H1 (cell line): ENCODE measurements at regions not wholly inside any gene's neighbourhood (a gene's known extent, or its start where the extent isn't known, plus 50 kb on each side); places are given as distances from the start of the nearest gene placed in this dataset.

Source experiments
- CTCF ChIA-PET: fragments of 300-600 bp; sonication (Branson Sonifier 250); formaldehyde crosslinking; loops from one replicate; lab custom pipeline; 2021; ENCODE audit not compliant: partially characterized antibody; lab: Charles Lee
- POLR2A ChIA-PET: fragments of 300-600 bp; sonication (Branson Sonifier 250); formaldehyde crosslinking; loops from one replicate; lab custom pipeline; 2021; ENCODE audit warnings: inconsistent platforms; ENCODE audit not compliant: partially characterized antibody; lab: Charles Lee
- DNase-seq, 2 experiments: peaks; one replicate each; pipeline versions ENCODE4 v3.0.0 to v3.0.0-alpha.2; 2010 to 2022; ENCODE audit warnings: low spot score in 2 of 2, low read depth in 1 of 2, mixed read lengths in 1 of 2
- FAIRE-seq: peaks from 2 replicates; lab custom pipeline; 2011; peaks lifted over from hg19 to GRCh38; lab: Jason Lieb, UNC
- H2AFZ ChIP-seq: 2 replicates; pipeline ENCODE4 v1.8.1; 2012; ENCODE audit warnings: low read length, inconsistent platforms
- H2AK5ac ChIP-seq: 2 replicates; pipeline ENCODE4 v1.6.1; 2013; ENCODE audit warnings: low read depth, low read length
- H2BK120ac ChIP-seq: replicated peaks from 2 replicates; pipeline ENCODE3; 2013; ENCODE audit warnings: low read depth, low read length, inconsistent platforms
- H2BK12ac ChIP-seq: 2 replicates; pipeline ENCODE4 v1.6.1; 2013; ENCODE audit warnings: low read depth, low read length
- H2BK15ac ChIP-seq: 2 replicates; pipeline ENCODE4 v1.6.1; 2013; ENCODE audit warnings: low read length
- H2BK20ac ChIP-seq: 2 replicates; pipeline ENCODE4 v1.6.1; 2013; ENCODE audit warnings: low read length
- H2BK5ac ChIP-seq: 2 replicates; pipeline ENCODE4 v1.6.1; 2013; ENCODE audit warnings: low read depth, low read length
- H3K14ac ChIP-seq: 2 replicates; pipeline ENCODE4 v1.6.1; 2013; ENCODE audit warnings: inconsistent platforms; ENCODE audit not compliant: insufficient read length
- H3K18ac ChIP-seq: 2 replicates; pipeline ENCODE4 v1.6.1; 2013; ENCODE audit warnings: low read length; ENCODE audit errors: extremely low read depth
- H3K23ac ChIP-seq: 2 replicates; pipeline ENCODE4 v1.6.1; 2013; ENCODE audit warnings: inconsistent platforms; ENCODE audit not compliant: insufficient read length
- H3K23me2 ChIP-seq: 2 replicates; pipeline ENCODE4 v1.6.1; 2013; ENCODE audit warnings: low read depth, low read length
- H3K27ac ChIP-seq: 2 replicates; pipeline ENCODE4 v1.6.1; 2011; ENCODE audit warnings: low read depth, low read length, inconsistent platforms
- H3K27me3 ChIP-seq, 4 experiments: replicated peaks in 1 of 4; 1 replicate in 1 of 4; 2 replicates in 3 of 4; pipeline versions ENCODE4 v1.6.1 to v1.8.1; 2011 to 2013; ENCODE audit warnings: low read length in 3 of 4, mild to moderate bottlenecking in 3 of 4, inconsistent platforms in 2 of 4, mixed read lengths in 2 of 4, moderate library complexity in 1 of 4; ENCODE audit not compliant: control insufficient read depth in 3 of 4, insufficient read depth in 3 of 4; ENCODE audit errors: extremely low read depth in 1 of 4
- H3K36me3 ChIP-seq, 4 experiments: 2 replicates each; pipeline versions ENCODE4 v1.6.1 to v1.8.1; 2011 to 2013; ENCODE audit warnings: mild to moderate bottlenecking in 4 of 4, low read length in 3 of 4, moderate library complexity in 2 of 4, control low read depth in 1 of 4, inconsistent platforms in 1 of 4; ENCODE audit not compliant: insufficient read depth in 4 of 4, control insufficient read depth in 2 of 4
- H3K4ac ChIP-seq: replicated peaks from 2 replicates; pipeline ENCODE3; 2013; ENCODE audit warnings: low read length, low read depth, mixed read lengths, inconsistent platforms; ENCODE audit not compliant: insufficient read length
- H3K4me1 ChIP-seq, 4 experiments: replicated peaks in 1 of 4; 1 replicate in 1 of 4; 2 replicates in 3 of 4; pipeline versions ENCODE4 v1.6.1 to v1.8.1; 2011 to 2013; ENCODE audit warnings: low read length in 3 of 4, inconsistent platforms in 2 of 4, mixed read lengths in 1 of 4; ENCODE audit not compliant: insufficient read depth in 4 of 4, control insufficient read depth in 3 of 4
- H3K4me2 ChIP-seq, 2 experiments: 2 replicates each; pipeline versions ENCODE4 v1.6.1 to v1.8.1; 2011 to 2013; ENCODE audit warnings: low read depth in 2 of 2, low read length in 2 of 2, control low read depth in 1 of 2, inconsistent platforms in 1 of 2, mild to moderate bottlenecking in 1 of 2; ENCODE audit not compliant: insufficient read depth in 1 of 2
- H3K4me3 ChIP-seq, 4 experiments: fragments of 200-600, 300-600 bp in 1 of 4; sonication (generic), shearing (Covaris generic), sonication (Bioruptor Twin) in 1 of 4; 2 replicates each; pipeline versions ENCODE4 v1.5.1 to v1.8.1; 2011 to 2016; ENCODE audit warnings: low read length in 4 of 4, low read depth in 3 of 4, control low read depth in 2 of 4, inconsistent platforms in 2 of 4, mild to moderate bottlenecking in 2 of 4, mixed read lengths in 1 of 4, moderate library complexity in 1 of 4; ENCODE audit not compliant: insufficient read depth in 2 of 4; ENCODE audit errors: extremely low read depth in 1 of 4
- H3K56ac ChIP-seq: replicated peaks from 2 replicates; pipeline ENCODE3; 2013; ENCODE audit warnings: low read depth, mild to moderate bottlenecking, mixed read lengths, low read length, inconsistent platforms; ENCODE audit not compliant: insufficient read length
- H3K79me1 ChIP-seq: 2 replicates; pipeline ENCODE4 v1.6.1; 2013; ENCODE audit warnings: low read depth, low read length, control low read depth
- H3K79me2 ChIP-seq, 2 experiments: 2 replicates each; pipeline versions ENCODE4 v1.6.1 to v1.8.1; 2012 to 2013; ENCODE audit warnings: low read length in 2 of 2, mild to moderate bottlenecking in 2 of 2, inconsistent platforms in 1 of 2; ENCODE audit not compliant: insufficient read depth in 2 of 2, control insufficient read depth in 1 of 2
- H3K9ac ChIP-seq, 4 experiments: replicated peaks in 1 of 4; 1 replicate in 1 of 4; 2 replicates in 3 of 4; pipeline versions ENCODE4 v1.6.1 to v1.8.1; 2011 to 2013; ENCODE audit warnings: low read depth in 3 of 4, low read length in 3 of 4, control low read depth in 2 of 4, mild to moderate bottlenecking in 2 of 4, moderate library complexity in 2 of 4, inconsistent platforms in 1 of 4; ENCODE audit errors: extremely low read depth in 1 of 4
- H3K9me3 ChIP-seq, 2 experiments: 2 replicates each; pipeline versions ENCODE4 v1.6.1 to v1.8.1; 2012 to 2013; ENCODE audit warnings: mild to moderate bottlenecking in 2 of 2, moderate library complexity in 2 of 2, control low read depth in 1 of 2, inconsistent platforms in 1 of 2, low read depth in 1 of 2, low read length in 1 of 2, mixed read lengths in 1 of 2; ENCODE audit not compliant: insufficient read depth in 2 of 2
- H4K20me1 ChIP-seq, 2 experiments: replicated peaks in 1 of 2; 2 replicates each; pipeline versions ENCODE3 to v1.8.1; 2011 to 2013; ENCODE audit warnings: inconsistent platforms in 2 of 2, low read length in 2 of 2, mild to moderate bottlenecking in 1 of 2; ENCODE audit not compliant: insufficient read depth in 2 of 2, control insufficient read depth in 1 of 2
- H4K5ac ChIP-seq: 2 replicates; pipeline ENCODE4 v1.6.1; 2013; ENCODE audit warnings: low read length, low read depth, mixed read lengths, inconsistent platforms; ENCODE audit not compliant: insufficient read length
- H4K8ac ChIP-seq: 2 replicates; pipeline ENCODE4 v1.8.0; 2013; ENCODE audit warnings: mild to moderate bottlenecking, moderate library complexity, low read length, inconsistent platforms; ENCODE audit not compliant: insufficient read depth; ENCODE audit errors: extremely low read depth
- H4K91ac ChIP-seq: replicated peaks from 2 replicates; pipeline ENCODE3; 2013; ENCODE audit warnings: low read length, mixed read lengths, inconsistent platforms; ENCODE audit not compliant: insufficient read length
- BACH1 ChIP-seq: IDR thresholded peaks from 2 replicates; pipeline ENCODE4 v1.6.1; 2012; ENCODE audit warnings: low read length, improper control_type of control experiment
- CBX5 ChIP-seq: fragments of 300-800, 300-1000 bp; sonication (generic); IDR thresholded peaks from 2 replicates; pipeline ENCODE4 v1.7.1; 2016; ENCODE audit warnings: antibody characterized with exemption, low read length, low read depth
- MAFK ChIP-seq: IDR thresholded peaks from 2 replicates; pipeline ENCODE4 v1.6.1; 2012; ENCODE audit warnings: low read depth, mild to moderate bottlenecking, improper control_type of control experiment, low read length
- POLR2A ChIP-seq, 2 experiments: IDR thresholded peaks; 1 replicate in 1 of 2; 2 replicates in 1 of 2; pipeline ENCODE4 v1.6.1; 2011; ENCODE audit warnings: low read depth in 2 of 2, low read length in 2 of 2, mild to moderate bottlenecking in 2 of 2; ENCODE audit errors: control extremely low read depth in 1 of 2
- RBBP5 ChIP-seq: IDR thresholded peaks from 2 replicates; pipeline ENCODE4 v1.7.1; 2012; ENCODE audit warnings: low read depth, mild to moderate bottlenecking, inconsistent platforms, low read length, moderate library complexity, borderline replicate concordance
- RXRA ChIP-seq: IDR thresholded peaks from 2 replicates; pipeline ENCODE4 v1.6.1; 2011; ENCODE audit warnings: low read depth, mild to moderate bottlenecking, low read length, moderate library complexity; ENCODE audit not compliant: insufficient read depth
- SP4 ChIP-seq: IDR thresholded peaks from 2 replicates; pipeline ENCODE4 v1.6.1; 2012; ENCODE audit warnings: low read length, inconsistent platforms
- WGBS, 2 experiments: shearing (Covaris generic) in 1 of 2; methylation state at CpG; one replicate each; pipeline versions ENCODE4 v1.1.6 to v1.1.7; 2013 to 2015; ENCODE audit warnings: low lambda C conversion rate in 2 of 2, mixed read lengths in 2 of 2, inconsistent platforms in 1 of 2, low coverage in 1 of 2, missing lambda C conversion rate in 1 of 2; ENCODE audit not compliant: insufficient replicate concordance in 2 of 2, insufficient coverage in 1 of 2, insufficient read length in 1 of 2; ENCODE audit errors: extremely low coverage in 1 of 2, missing lambda C conversion rate in 1 of 2; 5-methylcytosine and 5-hydroxymethylcytosine counted together
- TF ChIP-seq, protein P1 (sequence below): IDR thresholded peaks from 2 replicates; pipeline ENCODE4 v1.6.1; 2011; ENCODE audit warnings: low read length, improper control_type of control experiment
- TF ChIP-seq, protein P2 (sequence below), 3 experiments: IDR thresholded peaks; 1 replicate in 2 of 3; 2 replicates in 1 of 3; pipeline versions ENCODE4 v1.5.1 to v1.6.1; 2011; ENCODE audit warnings: low read length in 3 of 3, mild to moderate bottlenecking in 3 of 3, inconsistent platforms in 2 of 3, low read depth in 1 of 3, moderate library complexity in 1 of 3; ENCODE audit not compliant: insufficient read depth in 1 of 3; ENCODE audit errors: control extremely low read depth in 1 of 3
- TF ChIP-seq, protein P3 (sequence below): IDR thresholded peaks from 2 replicates; pipeline ENCODE4 v1.6.1; 2011; ENCODE audit warnings: low read depth, mild to moderate bottlenecking, low read length; ENCODE audit not compliant: insufficient read depth

DNA sequence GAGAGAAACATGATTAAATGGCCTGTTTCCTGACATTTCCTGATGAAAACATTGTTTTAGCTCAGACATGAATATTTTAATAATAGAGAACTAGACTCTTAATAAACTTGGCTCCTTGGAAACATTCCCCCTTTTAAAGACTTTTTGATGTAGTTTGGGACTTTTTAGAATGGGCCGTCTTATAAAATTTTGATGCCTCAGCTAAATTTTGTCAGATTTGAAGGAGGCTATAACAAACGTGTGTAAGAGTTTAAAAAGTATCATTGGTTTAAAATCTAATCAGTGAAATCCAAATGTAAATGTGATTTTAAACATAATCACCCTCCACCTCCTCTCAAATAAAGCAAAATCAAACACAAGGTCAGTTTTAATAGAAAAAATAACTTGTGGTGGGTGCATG, 200.9 kb downstream of the CLIC5 start:
- POLR2A ChIA-PET = no interaction called here
- no peak overlapping the region for H2AFZ ChIP-seq
- no peak overlapping the region for H4K8ac ChIP-seq
- no peak overlapping the region for H2AK5ac ChIP-seq
- no peak overlapping the region for H2BK5ac ChIP-seq
- H3K4me3 ChIP-seq = no peak overlapping the region
- CTCF ChIA-PET = interaction anchor here (1.6 kb wide), 1 partner anchor 107 kb away, joined by 3 read pairs; no protein-coding TSS in a partner anchor
- no peak overlapping the region for H3K27ac ChIP-seq
- DNase-seq (no peak), FAIRE-seq (no peak)
- no peak overlapping the region for H4K91ac ChIP-seq
- WGBS, 2 experiments = 88% methylated on average over 2 of the region's 2 CpGs; no CpG with 5 or more reads in 1 of the 2 experiments
- no peak overlapping the region for H2BK120ac ChIP-seq
- H2BK15ac ChIP-seq = no peak overlapping the region
- no peaks in the 10 kb centered on the region for H3K4me1 ChIP-seq
- no peak overlapping the region for H2BK20ac ChIP-seq
- H3K27me3 ChIP-seq = no peaks in the 10 kb centered on the region
- H3K9me3 ChIP-seq = no peaks in the 10 kb centered on the region
- H4K5ac ChIP-seq = no peak overlapping the region
- no peak overlapping the region for H3K18ac ChIP-seq
- no peaks in the 10 kb centered on the region for H3K36me3 ChIP-seq
- H3K56ac ChIP-seq = no peak overlapping the region
- no peaks in the 10 kb centered on the region for H3K79me2 ChIP-seq
- no peaks in the 10 kb centered on the region for H3K23me2 ChIP-seq
- no peak overlapping the region for H3K23ac ChIP-seq
- H3K4me2 ChIP-seq = no peak overlapping the region
- no peak overlapping the region for H3K4ac ChIP-seq
- H3K14ac ChIP-seq = no peak overlapping the region
- no peak overlapping the region for H3K9ac ChIP-seq
- H3K79me1 ChIP-seq = no peaks in the 10 kb centered on the region
- H4K20me1 ChIP-seq = no peaks in the 10 kb centered on the region
- no peak overlapping the region for H2BK12ac ChIP-seq
- TF ChIP-seq MAFK = no peak
- TF ChIP-seq RBBP5 = no peak
- no peak for TF ChIP-seq RXRA
- TF ChIP-seq POLR2A (IDR thresholded peaks at IDR 0.05; ENCODE audit: control extremely low read depth in 1 of 2, low read depth in 2 of 2, low read length in 2 of 2) = no peak
- TF ChIP-seq, protein P1, sequence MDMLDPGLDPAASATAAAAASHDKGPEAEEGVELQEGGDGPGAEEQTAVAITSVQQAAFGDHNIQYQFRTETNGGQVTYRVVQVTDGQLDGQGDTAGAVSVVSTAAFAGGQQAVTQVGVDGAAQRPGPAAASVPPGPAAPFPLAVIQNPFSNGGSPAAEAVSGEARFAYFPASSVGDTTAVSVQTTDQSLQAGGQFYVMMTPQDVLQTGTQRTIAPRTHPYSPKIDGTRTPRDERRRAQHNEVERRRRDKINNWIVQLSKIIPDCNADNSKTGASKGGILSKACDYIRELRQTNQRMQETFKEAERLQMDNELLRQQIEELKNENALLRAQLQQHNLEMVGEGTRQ = no peak
- TF ChIP-seq, protein P2, sequence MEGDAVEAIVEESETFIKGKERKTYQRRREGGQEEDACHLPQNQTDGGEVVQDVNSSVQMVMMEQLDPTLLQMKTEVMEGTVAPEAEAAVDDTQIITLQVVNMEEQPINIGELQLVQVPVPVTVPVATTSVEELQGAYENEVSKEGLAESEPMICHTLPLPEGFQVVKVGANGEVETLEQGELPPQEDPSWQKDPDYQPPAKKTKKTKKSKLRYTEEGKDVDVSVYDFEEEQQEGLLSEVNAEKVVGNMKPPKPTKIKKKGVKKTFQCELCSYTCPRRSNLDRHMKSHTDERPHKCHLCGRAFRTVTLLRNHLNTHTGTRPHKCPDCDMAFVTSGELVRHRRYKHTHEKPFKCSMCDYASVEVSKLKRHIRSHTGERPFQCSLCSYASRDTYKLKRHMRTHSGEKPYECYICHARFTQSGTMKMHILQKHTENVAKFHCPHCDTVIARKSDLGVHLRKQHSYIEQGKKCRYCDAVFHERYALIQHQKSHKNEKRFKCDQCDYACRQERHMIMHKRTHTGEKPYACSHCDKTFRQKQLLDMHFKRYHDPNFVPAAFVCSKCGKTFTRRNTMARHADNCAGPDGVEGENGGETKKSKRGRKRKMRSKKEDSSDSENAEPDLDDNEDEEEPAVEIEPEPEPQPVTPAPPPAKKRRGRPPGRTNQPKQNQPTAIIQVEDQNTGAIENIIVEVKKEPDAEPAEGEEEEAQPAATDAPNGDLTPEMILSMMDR (IDR thresholded peaks at IDR 0.05; ENCODE audit: control extremely low read depth in 1 of 3, insufficient read depth in 1 of 3, low read depth in 1 of 3, low read length in 3 of 3) = no peak
- TF ChIP-seq BACH1 = no peak
- TF ChIP-seq, protein P3, sequence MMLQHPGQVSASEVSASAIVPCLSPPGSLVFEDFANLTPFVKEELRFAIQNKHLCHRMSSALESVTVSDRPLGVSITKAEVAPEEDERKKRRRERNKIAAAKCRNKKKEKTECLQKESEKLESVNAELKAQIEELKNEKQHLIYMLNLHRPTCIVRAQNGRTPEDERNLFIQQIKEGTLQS = no peak
- TF ChIP-seq CBX5 = no peak
- no peak for TF ChIP-seq SP4
